ENCODE measurements at regions not wholly inside any gene's neighbourhood (a gene's known extent, or its start where the extent isn't known, plus 50 kb on each side); places are given as distances from the start of the nearest gene placed in this dataset.
"Not testable (repeated sequence)": the region's sequence is repeated elsewhere in the genome, so short reads cannot be mapped to it uniquely, and the experiment has no call there.

DNA sequence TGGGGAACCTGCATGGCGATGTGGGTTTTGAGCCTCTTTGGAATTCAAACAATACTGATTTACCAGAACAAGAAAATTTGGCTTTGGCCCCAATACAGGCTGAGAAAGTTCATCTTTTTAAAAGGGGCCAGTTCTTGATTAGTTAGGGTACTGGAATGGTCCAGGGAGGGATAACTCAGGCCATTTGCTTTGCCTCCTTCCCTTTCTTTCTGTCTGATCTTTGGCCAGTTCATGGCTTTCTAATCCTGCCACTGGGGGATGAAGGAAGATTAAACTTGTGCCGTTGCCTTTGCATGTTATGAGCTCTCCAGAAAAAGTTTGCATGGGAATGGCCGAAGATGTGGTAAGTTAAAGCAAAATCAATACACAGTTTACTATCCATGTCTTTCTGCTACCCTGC lies 78.4 kb downstream of the ADAMTS15 start:
- DNase-seq, result no peak

DNA sequence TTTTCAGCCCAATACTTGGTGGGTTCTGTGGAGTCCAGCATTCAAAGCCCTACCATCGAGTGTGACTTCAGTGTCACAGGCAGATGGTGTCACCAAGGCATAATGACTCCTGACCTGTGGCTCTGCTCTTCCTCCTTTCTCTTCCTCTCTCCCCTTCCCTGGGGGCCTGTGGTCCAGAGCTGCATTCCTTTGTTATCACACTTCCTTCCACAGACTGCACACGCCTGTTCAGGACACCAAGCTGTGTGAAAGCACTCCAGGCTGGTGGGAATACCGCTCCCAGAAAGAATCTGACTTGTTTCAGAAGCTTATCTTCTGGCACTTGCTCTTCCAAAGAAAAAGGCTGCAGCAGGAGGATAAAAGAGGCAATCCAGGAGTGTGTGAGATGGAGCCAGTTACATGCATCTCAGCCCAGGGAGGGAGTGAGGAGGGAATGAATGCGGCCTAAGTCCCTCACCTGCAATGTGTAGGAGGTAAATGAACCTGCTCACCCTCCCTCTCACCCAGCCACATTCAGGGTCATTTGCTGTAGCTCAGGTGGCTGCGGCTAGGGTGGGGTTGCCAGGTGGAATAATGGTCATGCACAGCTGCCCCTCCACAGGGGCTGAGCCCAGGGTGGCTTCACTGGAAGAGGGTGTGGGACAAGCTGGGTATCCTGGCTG lies 79.3 kb downstream of the ADAMTS15 start:
- DNase-seq, result no peak

DNA sequence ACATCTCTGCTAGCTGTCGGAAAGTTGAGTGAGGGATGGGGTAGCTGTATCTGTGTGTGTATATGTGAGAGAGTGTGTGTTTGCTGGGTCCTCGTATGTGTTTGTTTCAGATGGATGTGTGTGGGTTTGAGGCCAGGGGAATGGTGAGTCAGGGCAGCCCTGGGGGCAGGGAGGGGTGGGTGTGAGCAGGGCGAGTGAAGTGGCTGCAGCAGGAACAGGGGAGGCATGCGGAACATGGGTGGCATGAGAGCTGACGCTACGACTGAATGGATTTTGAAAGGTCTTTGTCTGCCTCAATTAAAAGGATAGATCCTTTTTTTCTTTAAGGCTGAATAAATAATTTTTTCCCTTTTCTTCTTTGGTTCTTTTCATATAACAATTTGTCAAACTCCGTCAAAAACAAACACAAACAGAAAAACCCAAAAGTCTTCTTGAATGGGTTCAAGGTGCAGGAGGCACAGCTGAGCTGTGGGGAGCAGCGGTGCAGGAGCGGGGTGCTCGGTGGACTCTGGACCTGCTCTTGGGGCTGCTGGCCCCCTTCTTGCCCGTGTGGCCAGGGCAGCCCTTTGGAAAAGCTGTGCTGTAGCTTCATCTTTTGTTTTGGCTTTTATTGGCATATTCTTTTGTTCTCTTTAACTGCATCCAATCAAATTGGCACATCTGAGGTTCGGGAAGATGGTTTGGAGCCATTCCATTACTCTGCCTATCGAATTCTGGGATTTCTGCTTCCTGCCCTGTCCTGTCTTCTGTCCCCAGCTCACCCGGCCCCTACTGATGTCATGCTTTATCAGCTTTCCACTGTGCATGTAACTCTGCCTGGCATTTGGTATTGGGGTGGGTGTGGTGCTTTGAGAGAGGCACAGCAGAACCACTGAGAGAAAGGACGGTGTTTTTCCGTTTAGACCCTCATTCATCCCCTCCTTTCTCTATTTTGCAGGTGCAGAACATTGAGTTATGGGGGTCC lies 80.1 kb downstream of the ADAMTS15 start:
- no peak for DNase-seq

GRCh38 chr11:130529366-130529765 lies 80.9 kb downstream of the ADAMTS15 start:
- no peak for DNase-seq

DNA sequence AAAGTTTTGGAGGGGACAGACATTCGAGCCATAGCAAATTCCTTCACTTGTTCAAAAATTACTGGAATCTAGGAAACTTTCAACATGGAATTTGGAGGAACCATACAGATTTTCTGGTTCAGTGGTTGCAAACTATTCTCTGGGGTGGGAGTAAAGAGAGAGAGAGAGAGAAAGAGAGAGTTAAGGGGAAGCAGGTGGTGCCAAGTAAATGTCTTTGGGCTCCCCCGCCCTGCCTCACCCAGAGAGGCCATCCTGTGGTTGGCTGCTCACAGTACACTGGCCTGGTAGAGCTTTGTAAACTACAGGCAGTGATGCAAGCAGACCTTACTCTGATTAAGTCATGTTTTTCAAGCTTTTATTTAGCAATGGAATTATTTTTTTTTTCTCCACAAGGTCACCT lies 82.6 kb downstream of the ADAMTS15 start:
- no peak for DNase-seq

- DNase-seq, result no peak
Measured at GRCh38 chr11:130533113-130533798, 84.8 kb downstream of the ADAMTS15 start.

- DNase-seq, result no peak
Measured at GRCh38 chr11:130533871-130534270, 85.4 kb downstream of the ADAMTS15 start.

- no peak for DNase-seq
Measured at GRCh38 chr11:130534551-130534950, 86.1 kb downstream of the ADAMTS15 start.

GRCh38 chr11:130535520-130535919 lies 87.1 kb downstream of the ADAMTS15 start:
- DNase-seq, result no peak

DNA sequence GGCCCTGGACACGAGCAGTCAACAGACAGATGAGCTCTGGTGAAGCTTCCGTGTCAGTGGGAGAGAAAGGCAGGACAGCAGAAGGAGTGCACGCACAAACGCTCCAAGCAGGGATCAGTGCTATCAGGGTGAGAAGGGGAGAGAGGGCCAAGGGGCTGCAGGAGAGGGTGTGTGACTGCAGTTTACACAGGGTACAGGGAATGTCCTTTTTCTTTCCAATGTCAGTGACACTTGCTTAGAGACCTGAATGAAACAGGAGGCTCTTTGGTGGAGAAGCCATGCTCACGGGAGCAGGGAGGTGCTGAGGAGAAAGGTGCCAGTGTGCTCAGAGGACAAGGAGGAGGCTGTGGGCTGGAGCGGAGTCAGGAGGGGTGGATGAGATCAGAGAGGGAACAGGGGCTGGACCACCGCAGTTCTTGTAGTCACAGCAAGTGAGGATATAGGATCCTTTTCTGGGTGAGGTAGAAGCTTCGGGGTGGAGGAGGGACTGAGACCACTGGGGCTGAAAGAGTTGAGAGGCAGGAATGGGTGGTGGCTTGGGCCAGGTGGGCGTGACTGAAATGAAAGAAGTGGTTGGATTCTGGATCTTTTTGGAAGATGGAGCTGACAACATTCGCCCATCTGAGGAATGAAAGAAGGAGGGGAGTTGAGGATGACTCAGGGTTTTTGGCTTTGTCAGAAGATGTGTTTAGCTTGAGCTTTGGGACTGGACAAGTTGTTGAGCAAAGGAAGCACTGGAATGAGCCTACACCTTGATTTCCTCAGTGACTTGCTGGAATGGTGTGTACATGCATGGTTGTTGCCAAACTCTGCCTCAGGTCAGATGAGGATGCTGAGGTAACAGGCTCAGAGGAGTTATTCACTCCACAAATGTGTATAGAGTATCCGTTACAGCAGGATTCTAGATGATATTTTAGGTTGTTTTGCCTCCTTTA lies 87.9 kb downstream of the ADAMTS15 start:
- no peak for DNase-seq

- DNase-seq, result not testable (repeated sequence)
Measured at GRCh38 chr11:130539680-130540079, 91.2 kb downstream of the ADAMTS15 start.

DNA sequence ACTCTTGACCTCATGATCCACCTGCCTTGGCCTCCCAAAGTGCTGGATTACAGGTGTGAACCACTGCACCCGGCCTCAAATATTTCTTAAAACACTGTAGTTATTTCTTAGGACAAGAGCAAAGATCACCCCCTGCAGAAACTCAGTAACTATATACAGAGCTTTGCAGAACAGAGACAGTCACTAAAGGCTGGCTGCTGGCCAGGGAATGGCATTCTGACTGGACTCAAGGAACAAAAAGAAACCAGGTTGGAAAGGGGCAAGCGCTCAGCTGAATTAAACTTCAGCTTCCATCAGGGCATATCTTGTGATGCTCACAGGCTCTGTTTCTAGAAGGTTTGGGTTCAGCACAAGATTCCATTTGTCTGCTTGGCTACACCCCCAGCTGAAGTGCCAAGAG lies 95.8 kb downstream of the ADAMTS15 start:
- no peak for DNase-seq

DNA sequence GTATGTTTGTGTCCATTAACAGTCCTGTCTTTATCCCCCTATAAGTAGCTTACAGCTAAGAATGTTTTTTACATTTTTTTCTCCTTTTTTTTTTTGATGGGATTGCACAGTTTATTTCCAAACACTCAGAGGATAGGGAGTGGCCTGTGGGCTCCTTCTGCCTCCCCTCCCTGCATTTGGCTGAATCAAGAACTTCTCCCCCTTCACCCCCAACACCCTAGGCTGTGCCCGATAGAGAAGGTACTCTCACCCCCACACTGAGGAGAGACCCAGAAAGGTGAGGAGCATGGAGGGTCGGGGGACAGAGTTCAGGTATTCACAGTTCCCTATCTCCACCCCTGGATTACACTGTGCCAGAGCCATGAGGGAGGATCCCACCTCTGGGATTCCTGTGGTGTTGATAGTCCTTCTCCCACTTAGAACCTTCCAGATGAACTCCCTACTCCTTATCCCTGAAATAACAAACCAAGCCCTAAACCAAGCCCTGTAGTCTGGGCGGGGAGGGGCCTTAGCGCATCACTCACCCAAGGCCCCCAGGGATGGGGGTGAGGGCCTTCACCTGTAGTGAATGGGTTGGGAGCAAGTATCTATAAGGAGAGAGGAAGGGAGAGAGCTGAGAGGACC lies 97.1 kb downstream of the ADAMTS15 start:
- DNase-seq, result no peak

DNA sequence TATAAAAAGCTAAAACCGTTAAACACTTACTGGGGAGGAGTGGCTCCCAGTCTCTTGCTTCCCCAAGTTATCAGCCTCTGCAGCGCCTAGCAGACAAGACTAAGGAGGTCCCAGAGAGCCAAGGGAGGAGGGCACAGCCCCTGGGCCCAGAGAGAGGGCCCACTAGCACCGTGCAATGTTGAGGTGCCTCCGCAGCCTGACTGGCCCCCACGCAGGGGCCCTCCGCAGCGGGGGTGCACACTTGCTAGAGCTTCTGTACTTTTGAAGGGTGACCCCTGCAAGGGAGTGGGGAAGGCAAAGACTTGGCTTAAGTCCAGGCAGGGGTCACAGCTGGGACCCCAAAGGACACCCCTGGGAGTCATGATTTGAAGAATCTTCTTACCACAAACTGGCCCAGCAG lies 98.0 kb downstream of the ADAMTS15 start:
- DNase-seq, result no peak

- DNase-seq, result no peak
Measured at GRCh38 chr11:130546901-130547694, 98.7 kb downstream of the ADAMTS15 start.

- no peak for DNase-seq
Measured at GRCh38 chr11:130547761-130548490, 99.5 kb downstream of the ADAMTS15 start.

- DNase-seq, result no peak
Measured at GRCh38 chr11:130548491-130548833, 100.0 kb downstream of the ADAMTS15 start.

GRCh38 chr11:130549393-130549999 lies 101.1 kb downstream of the ADAMTS15 start:
- DNase-seq, result no peak

DNA sequence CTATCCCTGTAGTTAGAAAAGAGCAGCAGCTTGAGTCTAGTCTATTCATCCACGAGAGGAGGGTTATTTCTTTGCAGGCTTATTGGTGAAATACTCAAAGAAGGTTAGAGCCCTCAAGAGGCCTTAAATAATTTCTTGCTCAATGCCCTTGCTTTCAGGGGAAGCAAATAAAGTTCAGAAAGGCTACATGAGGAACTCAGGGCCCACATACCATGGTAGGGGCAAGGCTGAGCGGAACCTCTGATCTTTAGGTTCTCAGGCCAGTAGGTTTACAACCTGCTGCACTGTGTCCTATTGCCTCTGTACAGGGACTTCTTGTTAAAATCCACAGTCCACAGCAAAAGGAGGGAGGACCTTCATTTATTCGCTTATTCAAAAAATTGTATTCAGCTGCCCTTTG lies 101.7 kb downstream of the ADAMTS15 start:
- no peak for DNase-seq

DNA sequence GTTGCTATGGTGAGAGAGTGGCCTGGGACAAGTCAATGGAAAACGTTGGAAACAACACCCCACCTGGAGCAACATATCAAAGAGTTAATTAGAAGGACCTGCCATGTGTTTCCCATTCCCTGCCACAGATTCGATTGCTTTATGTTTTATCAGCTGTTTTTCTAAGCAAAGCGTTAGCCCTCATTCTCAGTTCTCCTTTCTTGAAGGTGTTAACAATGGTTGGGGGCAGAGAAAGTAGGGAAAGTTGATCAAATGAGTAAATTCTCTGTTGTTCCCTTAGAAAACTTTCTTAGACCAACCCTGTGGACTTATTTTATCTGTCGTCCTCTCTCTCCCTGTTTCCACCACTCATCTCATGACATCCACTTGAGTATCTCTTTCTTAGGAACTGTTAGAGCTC lies 102.5 kb downstream of the ADAMTS15 start:
- DNase-seq, result no peak
